ENCODE measurements at regions not wholly inside any gene's neighbourhood (a gene's known extent, or its start where the extent isn't known, plus 50 kb on each side); places are given as distances from the start of the nearest gene placed in this dataset.

DNA sequence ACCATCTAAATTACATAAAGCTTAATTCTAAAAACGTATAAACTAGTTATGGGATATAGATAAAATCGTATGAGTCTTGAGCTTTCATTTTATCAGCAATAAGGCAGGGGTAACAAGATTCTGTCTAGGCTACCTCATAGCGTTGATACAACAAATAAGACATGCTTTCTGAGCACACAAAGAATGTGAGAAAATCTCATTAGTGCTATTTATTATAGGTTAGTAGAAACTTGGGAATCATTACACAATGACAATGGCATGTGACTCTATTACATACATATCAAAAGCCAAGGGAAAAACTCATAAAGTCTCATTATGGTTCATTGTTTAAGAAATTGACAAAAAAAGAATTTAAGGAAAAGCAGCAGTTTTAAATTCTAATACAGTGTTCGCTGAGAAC is 448.6 kb downstream of the PLK2 start:
- TF ChIP-seq, protein P1, sequence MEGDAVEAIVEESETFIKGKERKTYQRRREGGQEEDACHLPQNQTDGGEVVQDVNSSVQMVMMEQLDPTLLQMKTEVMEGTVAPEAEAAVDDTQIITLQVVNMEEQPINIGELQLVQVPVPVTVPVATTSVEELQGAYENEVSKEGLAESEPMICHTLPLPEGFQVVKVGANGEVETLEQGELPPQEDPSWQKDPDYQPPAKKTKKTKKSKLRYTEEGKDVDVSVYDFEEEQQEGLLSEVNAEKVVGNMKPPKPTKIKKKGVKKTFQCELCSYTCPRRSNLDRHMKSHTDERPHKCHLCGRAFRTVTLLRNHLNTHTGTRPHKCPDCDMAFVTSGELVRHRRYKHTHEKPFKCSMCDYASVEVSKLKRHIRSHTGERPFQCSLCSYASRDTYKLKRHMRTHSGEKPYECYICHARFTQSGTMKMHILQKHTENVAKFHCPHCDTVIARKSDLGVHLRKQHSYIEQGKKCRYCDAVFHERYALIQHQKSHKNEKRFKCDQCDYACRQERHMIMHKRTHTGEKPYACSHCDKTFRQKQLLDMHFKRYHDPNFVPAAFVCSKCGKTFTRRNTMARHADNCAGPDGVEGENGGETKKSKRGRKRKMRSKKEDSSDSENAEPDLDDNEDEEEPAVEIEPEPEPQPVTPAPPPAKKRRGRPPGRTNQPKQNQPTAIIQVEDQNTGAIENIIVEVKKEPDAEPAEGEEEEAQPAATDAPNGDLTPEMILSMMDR (conservative IDR thresholded peaks at IDR 0.05; ENCODE audit: low read depth, low read length): no peak
- TF ChIP-seq EZH2 (IDR thresholded peaks at IDR 0.05; ENCODE audit: low read length, unreplicated experiment): no peak

Data from PC-3 (cell line).